ENCODE measurements at regions not wholly inside any gene's neighbourhood (a gene's known extent, or its start where the extent isn't known, plus 50 kb on each side); places are given as distances from the start of the nearest gene placed in this dataset.

DNA sequence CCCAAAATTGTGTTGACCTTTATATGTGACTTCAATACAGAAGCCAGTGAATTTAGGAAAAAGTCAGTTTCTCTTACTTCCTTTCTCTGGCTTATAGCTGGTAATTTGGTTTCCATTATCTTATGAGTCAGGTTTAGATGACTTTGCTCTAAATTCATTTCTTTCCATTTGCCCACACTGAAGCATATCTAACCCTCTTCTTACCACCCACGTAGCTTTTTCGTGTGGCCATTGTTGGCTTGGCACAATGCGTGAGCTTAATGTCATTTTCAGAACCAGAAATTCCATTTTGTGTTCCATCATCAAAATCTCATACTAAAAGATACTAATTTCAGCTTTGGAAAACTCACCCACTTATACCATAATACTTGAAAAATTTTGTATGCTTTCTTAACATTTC is 271.2 kb downstream of the INHBA start:
- Histone ChIP-seq H3K4me3 (ENCODE audit: low read depth in 1 of 2, low read length in 1 of 2) (no peak overlapping the region), H3K9me3 (no peaks in the 10 kb centered on the region), H3K27ac (no peak overlapping the region), H3K4me1 (ENCODE audit: control insufficient read depth in 1 of 2, insufficient read depth in 1 of 2, low read depth in 1 of 2, low read length in 1 of 2) (no peaks in the 10 kb centered on the region), H3K36me3 (no peaks in the 10 kb centered on the region), H3K27me3 (no peaks in the 10 kb centered on the region)
- TF ChIP-seq, protein P1, sequence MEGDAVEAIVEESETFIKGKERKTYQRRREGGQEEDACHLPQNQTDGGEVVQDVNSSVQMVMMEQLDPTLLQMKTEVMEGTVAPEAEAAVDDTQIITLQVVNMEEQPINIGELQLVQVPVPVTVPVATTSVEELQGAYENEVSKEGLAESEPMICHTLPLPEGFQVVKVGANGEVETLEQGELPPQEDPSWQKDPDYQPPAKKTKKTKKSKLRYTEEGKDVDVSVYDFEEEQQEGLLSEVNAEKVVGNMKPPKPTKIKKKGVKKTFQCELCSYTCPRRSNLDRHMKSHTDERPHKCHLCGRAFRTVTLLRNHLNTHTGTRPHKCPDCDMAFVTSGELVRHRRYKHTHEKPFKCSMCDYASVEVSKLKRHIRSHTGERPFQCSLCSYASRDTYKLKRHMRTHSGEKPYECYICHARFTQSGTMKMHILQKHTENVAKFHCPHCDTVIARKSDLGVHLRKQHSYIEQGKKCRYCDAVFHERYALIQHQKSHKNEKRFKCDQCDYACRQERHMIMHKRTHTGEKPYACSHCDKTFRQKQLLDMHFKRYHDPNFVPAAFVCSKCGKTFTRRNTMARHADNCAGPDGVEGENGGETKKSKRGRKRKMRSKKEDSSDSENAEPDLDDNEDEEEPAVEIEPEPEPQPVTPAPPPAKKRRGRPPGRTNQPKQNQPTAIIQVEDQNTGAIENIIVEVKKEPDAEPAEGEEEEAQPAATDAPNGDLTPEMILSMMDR (IDR thresholded peaks at IDR 0.05), result no peak

GRCh38 chr7:41428381-41428780 is 274.5 kb downstream of the INHBA start:
- no peak overlapping the region for H3K4me3 ChIP-seq (ENCODE audit: low read depth in 1 of 2, low read length in 1 of 2)
- H3K9me3 ChIP-seq, result no peaks in the 10 kb centered on the region
- TF ChIP-seq, protein P1 (IDR thresholded peaks at IDR 0.05), result no peak
- H3K36me3 ChIP-seq, result no peaks in the 10 kb centered on the region
- no peaks in the 10 kb centered on the region for H3K4me1 ChIP-seq (ENCODE audit: control insufficient read depth in 1 of 2, insufficient read depth in 1 of 2, low read depth in 1 of 2, low read length in 1 of 2)
- no peaks in the 10 kb centered on the region for H3K27me3 ChIP-seq
- no peak overlapping the region for H3K27ac ChIP-seq

- TF ChIP-seq, protein P1 (IDR thresholded peaks at IDR 0.05), result no peak
- no peak overlapping the region for H3K27ac ChIP-seq
Measured at GRCh38 chr7:41425926-41426325, 277.0 kb downstream of the INHBA start.

GRCh38 chr7:41421056-41421455 is 281.8 kb downstream of the INHBA start:
- no peaks in the 10 kb centered on the region for H3K9me3 ChIP-seq
- no peak overlapping the region for H3K27ac ChIP-seq
- no peaks in the 10 kb centered on the region for H3K36me3 ChIP-seq
- TF ChIP-seq, protein P1 (IDR thresholded peaks at IDR 0.05), result no peak
- H3K4me1 ChIP-seq (ENCODE audit: control insufficient read depth in 1 of 2, insufficient read depth in 1 of 2, low read depth in 1 of 2, low read length in 1 of 2), result no peaks in the 10 kb centered on the region
- no peak overlapping the region for H3K4me3 ChIP-seq (ENCODE audit: low read depth in 1 of 2, low read length in 1 of 2)
- H3K27me3 ChIP-seq, result no peaks in the 10 kb centered on the region

More at GRCh38 chr7:41425926-41426325, 277.0 kb downstream of the INHBA start:
- no peaks in the 10 kb centered on the region for H3K36me3 ChIP-seq
- no peaks in the 10 kb centered on the region for H3K9me3 ChIP-seq
- H3K27me3 ChIP-seq, result no peaks in the 10 kb centered on the region
- H3K4me1 ChIP-seq (ENCODE audit: control insufficient read depth in 1 of 2, insufficient read depth in 1 of 2, low read depth in 1 of 2, low read length in 1 of 2), result no peaks in the 10 kb centered on the region
- H3K4me3 ChIP-seq (ENCODE audit: low read depth in 1 of 2, low read length in 1 of 2), result no peak overlapping the region

GRCh38 chr7:41420421-41420820 is 282.5 kb downstream of the INHBA start:
- Histone ChIP-seq H3K27me3 (no peaks in the 10 kb centered on the region), H3K4me1 (ENCODE audit: control insufficient read depth in 1 of 2, insufficient read depth in 1 of 2, low read depth in 1 of 2, low read length in 1 of 2) (no peaks in the 10 kb centered on the region), H3K4me3 (ENCODE audit: low read depth in 1 of 2, low read length in 1 of 2) (no peak overlapping the region), H3K36me3 (no peaks in the 10 kb centered on the region), H3K9me3 (no peaks in the 10 kb centered on the region), H3K27ac (no peak overlapping the region)
- TF ChIP-seq, protein P1 (IDR thresholded peaks at IDR 0.05), result no peak

- Histone ChIP-seq H3K4me1 (ENCODE audit: control insufficient read depth in 1 of 2, insufficient read depth in 1 of 2, low read depth in 1 of 2, low read length in 1 of 2) (no peaks in the 10 kb centered on the region), H3K4me3 (ENCODE audit: low read depth in 1 of 2, low read length in 1 of 2) (no peak overlapping the region), H3K27me3 (no peaks in the 10 kb centered on the region), H3K27ac (no peak overlapping the region), H3K9me3 (no peaks in the 10 kb centered on the region), H3K36me3 (no peaks in the 10 kb centered on the region)
- TF ChIP-seq, protein P1 (IDR thresholded peaks at IDR 0.05), result no peak
Measured at GRCh38 chr7:41418337-41418736, 284.6 kb downstream of the INHBA start.
